Colonic mucosa (tissue), 4 donors: ENCODE measurements at regions not wholly inside any gene's neighbourhood (a gene's known extent, or its start where the extent isn't known, plus 50 kb on each side); places are given as distances from the start of the nearest gene placed in this dataset.

ENCODE experiments used
- DNase-seq: peaks from one replicate; pipeline ENCODE4 v3.0.0-alpha.2; 2020
- H3K27ac ChIP-seq: fragments of 200-600 bp; one replicate; pipeline ENCODE4 v1.8.0; 2021
- H3K27me3 ChIP-seq: fragments of 200-600 bp; one replicate; pipeline ENCODE4 v1.8.0; 2021
- H3K36me3 ChIP-seq: fragments of 200-600 bp; one replicate; pipeline ENCODE4 v1.8.0; 2021
- H3K4me1 ChIP-seq: fragments of 200-600 bp; one replicate; pipeline ENCODE4 v1.8.0; 2021; ENCODE audit warnings: mild to moderate bottlenecking
- H3K4me3 ChIP-seq: fragments of 200-600 bp; one replicate; pipeline ENCODE4 v1.8.0; 2021
- H3K9ac ChIP-seq, 2 donors: one replicate each; pipeline ENCODE4 v1.7.0; 2013; ENCODE audit warnings: control low read depth in 2 of 2, low read depth in 2 of 2, low read length in 2 of 2
- H3K9me3 ChIP-seq: fragments of 200-600 bp; one replicate; pipeline ENCODE4 v1.8.0; 2021
- intact Hi-C: fragments of 100-400 bp; cut with DNase I; formaldehyde crosslinking; loops from one replicate; pipeline ENCODE4 v1.14.1; 2022
- TF ChIP-seq, protein P1 (sequence below): fragments of 200-600 bp; IDR thresholded peaks from one replicate; pipeline ENCODE4 v1.8.0; 2022; ENCODE audit warnings: antibody characterized with exemption, mild to moderate bottlenecking
- donor health status: healthy.
- donor health status: DM: no; HTN: no; CAD: no.
- donor health status: DM: no; HTN: no; CAD: no.

GRCh38 chr16:49216593-49216992 lies 65.0 kb downstream of the CBLN1 start:
- no peaks in the 10 kb centered on the region for H3K9me3 ChIP-seq
- TF ChIP-seq, protein P1, sequence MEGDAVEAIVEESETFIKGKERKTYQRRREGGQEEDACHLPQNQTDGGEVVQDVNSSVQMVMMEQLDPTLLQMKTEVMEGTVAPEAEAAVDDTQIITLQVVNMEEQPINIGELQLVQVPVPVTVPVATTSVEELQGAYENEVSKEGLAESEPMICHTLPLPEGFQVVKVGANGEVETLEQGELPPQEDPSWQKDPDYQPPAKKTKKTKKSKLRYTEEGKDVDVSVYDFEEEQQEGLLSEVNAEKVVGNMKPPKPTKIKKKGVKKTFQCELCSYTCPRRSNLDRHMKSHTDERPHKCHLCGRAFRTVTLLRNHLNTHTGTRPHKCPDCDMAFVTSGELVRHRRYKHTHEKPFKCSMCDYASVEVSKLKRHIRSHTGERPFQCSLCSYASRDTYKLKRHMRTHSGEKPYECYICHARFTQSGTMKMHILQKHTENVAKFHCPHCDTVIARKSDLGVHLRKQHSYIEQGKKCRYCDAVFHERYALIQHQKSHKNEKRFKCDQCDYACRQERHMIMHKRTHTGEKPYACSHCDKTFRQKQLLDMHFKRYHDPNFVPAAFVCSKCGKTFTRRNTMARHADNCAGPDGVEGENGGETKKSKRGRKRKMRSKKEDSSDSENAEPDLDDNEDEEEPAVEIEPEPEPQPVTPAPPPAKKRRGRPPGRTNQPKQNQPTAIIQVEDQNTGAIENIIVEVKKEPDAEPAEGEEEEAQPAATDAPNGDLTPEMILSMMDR = no peak
- H3K4me1 ChIP-seq = no peaks in the 10 kb centered on the region
- no peak overlapping the region for H3K27ac ChIP-seq
- H3K9ac ChIP-seq = no peak overlapping the region
- intact Hi-C loops = no loop called here
- H3K27me3 ChIP-seq = no peaks in the 10 kb centered on the region
- DNase-seq = no peak
- H3K4me3 ChIP-seq = no peak overlapping the region
- no peaks in the 10 kb centered on the region for H3K36me3 ChIP-seq

- H3K27ac ChIP-seq = no peak overlapping the region
- DNase-seq = no peak
- no peak overlapping the region for H3K9ac ChIP-seq
- no peaks in the 10 kb centered on the region for H3K9me3 ChIP-seq
- TF ChIP-seq, protein P1 = no peak
- H3K4me3 ChIP-seq = no peak overlapping the region
- H3K4me1 ChIP-seq = no peaks in the 10 kb centered on the region
- H3K36me3 ChIP-seq = no peaks in the 10 kb centered on the region
- intact Hi-C loops = no loop called here
- no peaks in the 10 kb centered on the region for H3K27me3 ChIP-seq
These were observed 68.0 kb downstream of the CBLN1 start for GRCh38 chr16:49213594-49213993.

- Histone ChIP-seq H3K36me3 (no peaks in the 10 kb centered on the region), H3K9ac (no peak overlapping the region), H3K27me3 (no peaks in the 10 kb centered on the region), H3K4me1 (no peaks in the 10 kb centered on the region), H3K9me3 (no peaks in the 10 kb centered on the region), H3K4me3 (no peak overlapping the region), H3K27ac (no peak overlapping the region)
- intact Hi-C loops = no loop called here
- TF ChIP-seq, protein P1 = no peak
- DNase-seq = no peak
These were observed 77.4 kb downstream of the CBLN1 start for GRCh38 chr16:49204191-49204590.

DNA sequence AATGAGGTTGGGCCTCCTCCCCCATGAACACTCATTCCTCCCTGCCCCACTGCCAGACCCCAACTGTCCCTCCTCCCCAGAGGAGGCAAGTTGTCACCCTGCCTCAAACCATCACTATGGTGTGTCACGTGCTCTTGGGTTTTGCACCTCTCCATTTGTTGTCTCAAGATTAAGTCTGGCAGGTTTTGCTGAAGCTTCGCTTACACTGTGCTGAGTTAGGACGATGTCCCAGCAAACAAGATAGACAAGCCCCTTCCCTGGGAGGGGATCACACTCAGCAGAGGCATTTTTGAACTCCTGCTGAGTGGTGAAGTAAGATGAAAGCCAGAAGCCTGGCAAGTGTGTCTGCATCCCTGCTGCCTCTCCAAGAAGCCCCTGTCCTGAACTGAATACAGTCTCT lies 78.3 kb downstream of the CBLN1 start:
- no peak overlapping the region for H3K4me3 ChIP-seq
- TF ChIP-seq, protein P1 = no peak
- no peaks in the 10 kb centered on the region for H3K27me3 ChIP-seq
- no peak overlapping the region for H3K27ac ChIP-seq
- no peaks in the 10 kb centered on the region for H3K9me3 ChIP-seq
- H3K9ac ChIP-seq = no peak overlapping the region
- H3K36me3 ChIP-seq = no peaks in the 10 kb centered on the region
- intact Hi-C loops = no loop called here
- H3K4me1 ChIP-seq = no peaks in the 10 kb centered on the region
- DNase-seq = no peak

GRCh38 chr16:49201118-49201517 lies 80.5 kb downstream of the CBLN1 start:
- TF ChIP-seq, protein P1 = no peak
- no peaks in the 10 kb centered on the region for H3K36me3 ChIP-seq
- H3K27me3 ChIP-seq = no peaks in the 10 kb centered on the region
- no peak overlapping the region for H3K9ac ChIP-seq
- H3K27ac ChIP-seq = no peak overlapping the region
- H3K9me3 ChIP-seq = no peaks in the 10 kb centered on the region
- no peaks in the 10 kb centered on the region for H3K4me1 ChIP-seq
- DNase-seq = no peak
- intact Hi-C loops = no loop called here
- no peak overlapping the region for H3K4me3 ChIP-seq
